HCT116 (cell line): ENCODE measurements at regions not wholly inside any gene's neighbourhood (a gene's known extent, or its start where the extent isn't known, plus 50 kb on each side); places are given as distances from the start of the nearest gene placed in this dataset.

Experiments
- ATAC-seq: fragments of 200-7000 bp; cut with Tn5 transposase; 2 replicates; pipeline ENCODE4 v1.9.1; 2020; ENCODE audit warnings: mild to moderate bottlenecking, moderate library complexity
- BruUV-seq: library from RNA; stranded (reverse); fragments of 400-500 nt; replicated peaks from 2 replicates; lab custom pipeline; 2021; lab: Mats Ljungman, UMichigan
- CTCF ChIA-PET: fragments of 300-600 bp; sonication (Branson Sonifier 250); formaldehyde crosslinking; loops from one replicate; lab custom pipeline; 2021; ENCODE audit warnings: antibody characterized with exemption; lab: Charles Lee
- POLR2A ChIA-PET: fragments of 300-600, 350-600 bp; sonication (Branson Sonifier 250); formaldehyde crosslinking; loops from one replicate; lab custom pipeline; 2021; ENCODE audit warnings: antibody characterized with exemption; lab: Charles Lee
- RAD21 ChIA-PET, 2 experiments: fragments of 300-600 bp; sonication (Branson Sonifier 250); formaldehyde crosslinking; loops; one replicate each; lab custom pipeline; 2023; ENCODE audit warnings: low total read pairs in 2 of 2; ENCODE audit not compliant: uncharacterized antibody in 2 of 2, unreplicated experiment in 2 of 2, low non-redundant PET in 1 of 2; lab: Charles Lee
- DNase-seq: peaks from one replicate; pipeline ENCODE4 v3.0.0-alpha.2; 2010; ENCODE audit warnings: low read depth, low spot score
- H2AFZ ChIP-seq: fragments of 200-600 bp; shearing (Covaris generic), sonication (generic); 2 replicates; pipeline ENCODE4 v1.6.1; 2017; ENCODE audit warnings: low read depth, mixed run types, mixed read lengths, antibody characterized with exemption, low read length; ENCODE audit not compliant: poor library complexity, severe bottlenecking
- H3K27ac ChIP-seq: 2 replicates; pipeline ENCODE4 v1.5.1; 2012; ENCODE audit warnings: low read depth, low read length
- H3K27me3 ChIP-seq: fragments of 200-600 bp; sonication (generic); 2 replicates; pipeline ENCODE4 v1.6.1; 2016; ENCODE audit warnings: mixed run types, low read length, mixed read lengths; ENCODE audit not compliant: insufficient read depth
- H3K36me3 ChIP-seq, 2 experiments: fragments of 200-500 bp in 1 of 2; fragments of 200-600 bp in 1 of 2; sonication (Bioruptor generic) in 1 of 2; sonication (generic) in 1 of 2; 2 replicates each; pipeline versions ENCODE4 v1.5.1 to v1.6.1; 2014 to 2016; ENCODE audit warnings: low read length in 2 of 2, inconsistent platforms in 1 of 2, mixed read lengths in 1 of 2, mixed run types in 1 of 2; ENCODE audit not compliant: insufficient read depth in 2 of 2, control insufficient read depth in 1 of 2
- H3K4me1 ChIP-seq, 2 experiments: fragments of 200-600 bp in 1 of 2; sonication (generic) in 1 of 2; 2 replicates each; pipeline versions ENCODE4 v1.5.1 to v1.6.1; 2012 to 2017; ENCODE audit warnings: low read length in 2 of 2, inconsistent platforms in 1 of 2, mild to moderate bottlenecking in 1 of 2, mixed read lengths in 1 of 2, mixed run types in 1 of 2, moderate library complexity in 1 of 2; ENCODE audit not compliant: insufficient read depth in 2 of 2, control insufficient read depth in 1 of 2
- H3K4me2 ChIP-seq: fragments of 200-600 bp; sonication (generic); 2 replicates; pipeline ENCODE4 v1.6.1; 2017; ENCODE audit warnings: mixed run types, low read length, mixed read lengths
- H3K4me3 ChIP-seq, 2 experiments: fragments of 200-600 bp in 1 of 2; sonication (generic) in 1 of 2; replicated peaks in 1 of 2; 2 replicates each; pipeline ENCODE4 v1.5.1; 2011 to 2016; ENCODE audit warnings: low read length in 2 of 2, control low read depth in 1 of 2, low read depth in 1 of 2, mild to moderate bottlenecking in 1 of 2, mixed read lengths in 1 of 2, mixed run types in 1 of 2
- H3K79me2 ChIP-seq: fragments of 200-600 bp; sonication (generic); 2 replicates; pipeline ENCODE4 v1.6.1; 2017; ENCODE audit warnings: mild to moderate bottlenecking, mixed run types, low read length, moderate library complexity, mixed read lengths; ENCODE audit not compliant: insufficient read depth
- H3K9ac ChIP-seq: fragments of 200-600 bp; sonication (generic); 2 replicates; pipeline ENCODE4 v1.6.1; 2016; ENCODE audit warnings: low read length, mixed read lengths
- H3K9me2 ChIP-seq: fragments of 200-600 bp; sonication (generic), shearing (Covaris generic); 2 replicates; pipeline ENCODE4 v1.6.1; 2017; ENCODE audit warnings: mixed run types, mild to moderate bottlenecking, moderate library complexity; ENCODE audit not compliant: insufficient read depth
- H3K9me3 ChIP-seq, 2 experiments: fragments of 200-500 bp in 1 of 2; fragments of 200-600 bp in 1 of 2; sonication (Bioruptor generic) in 1 of 2; sonication (generic) in 1 of 2; 2 replicates each; pipeline ENCODE4 v1.6.1; 2014 to 2017; ENCODE audit warnings: low read length in 2 of 2, mixed read lengths in 2 of 2, inconsistent platforms in 1 of 2, low read depth in 1 of 2, mild to moderate bottlenecking in 1 of 2, mixed run types in 1 of 2, moderate library complexity in 1 of 2; ENCODE audit not compliant: control insufficient read depth in 1 of 2, insufficient read depth in 1 of 2
- H4K20me1 ChIP-seq: fragments of 200-600 bp; sonication (generic), shearing (Covaris generic); 2 replicates; pipeline ENCODE4 v1.6.1; 2017; ENCODE audit warnings: mixed run types, mild to moderate bottlenecking, moderate library complexity; ENCODE audit not compliant: insufficient read depth
- CBX3 ChIP-seq: IDR thresholded peaks from 2 replicates; pipeline ENCODE4 v1.6.1; 2012; ENCODE audit warnings: low read depth
- CEBPB ChIP-seq: IDR thresholded peaks from 2 replicates; pipeline ENCODE4 v1.6.1; 2012; ENCODE audit warnings: low read depth
- EGR1 ChIP-seq: IDR thresholded peaks from 2 replicates; pipeline ENCODE4 v1.6.1; 2012; ENCODE audit warnings: low read depth
- ELF1 ChIP-seq: IDR thresholded peaks from 2 replicates; pipeline ENCODE4 v1.6.1; 2012; ENCODE audit warnings: low read depth, borderline replicate concordance
- EZH2 ChIP-seq: fragments of 200-600 bp; sonication (generic); IDR thresholded peaks from 2 replicates; pipeline ENCODE4 v1.6.1; 2017; ENCODE audit warnings: antibody characterized with exemption, mixed run types
- EZH2phosphoT487 ChIP-seq: fragments of 200-600 bp; IDR thresholded peaks from 2 replicates; pipeline ENCODE4 v1.6.1; 2018; ENCODE audit warnings: antibody characterized with exemption, borderline replicate concordance
- JUND ChIP-seq: IDR thresholded peaks from 2 replicates; pipeline ENCODE4 v1.6.1; 2012
- POLR2A ChIP-seq: IDR thresholded peaks from 2 replicates; pipeline ENCODE4 v1.7.0; 2011; ENCODE audit warnings: borderline replicate concordance; ENCODE audit not compliant: insufficient read depth, insufficient read length; ENCODE audit errors: extremely low read depth
- POLR2AphosphoS5 ChIP-seq: IDR thresholded peaks from 2 replicates; pipeline ENCODE4 v1.6.1; 2011; ENCODE audit warnings: mild to moderate bottlenecking, low read depth, low read length, moderate library complexity
- RAD21 ChIP-seq: IDR thresholded peaks from 2 replicates; pipeline ENCODE4 v1.6.1; 2012; ENCODE audit warnings: low read depth, mild to moderate bottlenecking
- SP1 ChIP-seq: IDR thresholded peaks from 2 replicates; pipeline ENCODE4 v1.6.1; 2012; ENCODE audit warnings: low read depth
- SRF ChIP-seq: IDR thresholded peaks from 2 replicates; pipeline ENCODE4 v1.6.1; 2012; ENCODE audit warnings: low read depth
- TCF7L2 ChIP-seq: IDR thresholded peaks from 2 replicates; pipeline ENCODE4 v1.7.0; 2011; ENCODE audit warnings: borderline replicate concordance, inconsistent platforms; ENCODE audit not compliant: insufficient read depth, insufficient read length; ENCODE audit errors: extremely low read depth
- ZFX ChIP-seq: fragments of 450-650 bp; IDR thresholded peaks from 2 replicates; pipeline ENCODE4 v1.6.1; 2017
- ZNF274 ChIP-seq: fragments of 200-500 bp; sonication (Bioruptor generic); IDR thresholded peaks from 2 replicates; pipeline ENCODE4 v1.6.1; 2014; ENCODE audit warnings: mild to moderate bottlenecking, low read depth, low read length, inconsistent platforms
- intact Hi-C: fragments of 100-400 bp; cut with micrococcal nuclease; formaldehyde crosslinking; loops from 2 replicates; pipeline ENCODE4 v1.10.0; 2022
- TF ChIP-seq, protein P1 (sequence below): IDR thresholded peaks from 2 replicates; pipeline ENCODE4 v1.6.1; 2012; ENCODE audit warnings: low read depth
- TF ChIP-seq, protein P2 (sequence below): IDR thresholded peaks from 2 replicates; pipeline ENCODE4 v1.6.1; 2012

DNA sequence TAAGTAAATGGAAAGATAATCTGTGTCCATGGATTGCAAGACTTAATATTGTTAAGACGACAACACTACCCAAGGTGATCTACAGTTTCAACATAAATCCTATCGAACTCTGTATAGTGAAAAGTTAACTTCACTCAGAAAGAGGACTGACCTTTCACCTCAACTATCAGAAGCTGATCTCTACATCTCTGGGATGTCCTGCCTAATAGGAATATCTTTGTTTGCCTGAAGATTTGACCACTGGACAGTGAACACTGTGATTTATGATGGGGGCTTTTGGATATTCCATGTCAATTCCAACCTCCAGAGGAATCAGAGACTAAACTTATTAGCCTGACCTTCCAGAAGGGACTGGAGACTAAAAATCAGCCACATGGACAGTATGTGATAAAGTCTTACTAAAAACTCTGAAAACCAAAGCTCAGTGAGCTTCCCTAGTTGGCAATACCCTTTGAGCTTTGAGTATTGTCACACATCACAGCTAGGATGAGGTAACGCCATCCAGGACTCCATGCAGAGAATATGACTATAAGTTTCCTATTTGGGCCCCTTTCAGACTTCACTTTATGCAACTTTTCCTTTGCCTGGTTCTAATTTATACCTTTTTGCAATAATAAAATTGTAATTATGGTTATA is 164.9 kb upstream of the SETMAR start:
- Histone ChIP-seq H2AFZ (no peak overlapping the region), H3K4me2 (no peak overlapping the region), H3K4me3 (no peak overlapping the region), H3K27ac (no peak overlapping the region), H3K9me3 (no peaks in the 10 kb centered on the region), H3K79me2 (no peaks in the 10 kb centered on the region), H3K36me3 (no peaks in the 10 kb centered on the region), H3K9ac (no peak overlapping the region), H3K27me3 (no peaks in the 10 kb centered on the region), H4K20me1 (no peaks in the 10 kb centered on the region), H3K4me1 (no peaks in the 10 kb centered on the region), H3K9me2 (no peaks in the 10 kb centered on the region)
- intact Hi-C loops: no loop called here
- ChIA-PET CTCF (no interaction called here), POLR2A (no interaction called here), RAD21 (no interaction called here)
- no peak for ATAC-seq
- TF ChIP-seq ZFX (no peak), POLR2A (no peak), ELF1 (no peak), RAD21 (no peak), EGR1 (no peak), JUND (no peak)
- BruUV-seq: no TSS peak
- DNase-seq: no peak

GRCh38 chr3:4138786-4139431 is 164.3 kb upstream of the SETMAR start:
- Histone ChIP-seq H3K9ac (no peak overlapping the region), H3K27ac (no peak overlapping the region), H3K9me2 (no peaks in the 10 kb centered on the region), H3K27me3 (no peaks in the 10 kb centered on the region), H3K4me1 (no peaks in the 10 kb centered on the region), H3K36me3 (no peaks in the 10 kb centered on the region), H4K20me1 (no peaks in the 10 kb centered on the region), H3K4me2 (no peak overlapping the region), H3K4me3 (no peak overlapping the region), H3K9me3 (no peaks in the 10 kb centered on the region), H2AFZ (no peak overlapping the region), H3K79me2 (no peaks in the 10 kb centered on the region)
- no TSS peak for BruUV-seq
- RAD21 ChIA-PET: no interaction called here
- CTCF ChIA-PET: no interaction called here
- POLR2A ChIA-PET: no interaction called here
- DNase-seq: no peak
- intact Hi-C loops: no loop called here
- ATAC-seq: no peak
- no peak for TF ChIP-seq EZH2
- TF ChIP-seq SP1: no peak
- no peak for TF ChIP-seq EGR1
- no peak for TF ChIP-seq EZH2phosphoT487
- TF ChIP-seq, protein P1, sequence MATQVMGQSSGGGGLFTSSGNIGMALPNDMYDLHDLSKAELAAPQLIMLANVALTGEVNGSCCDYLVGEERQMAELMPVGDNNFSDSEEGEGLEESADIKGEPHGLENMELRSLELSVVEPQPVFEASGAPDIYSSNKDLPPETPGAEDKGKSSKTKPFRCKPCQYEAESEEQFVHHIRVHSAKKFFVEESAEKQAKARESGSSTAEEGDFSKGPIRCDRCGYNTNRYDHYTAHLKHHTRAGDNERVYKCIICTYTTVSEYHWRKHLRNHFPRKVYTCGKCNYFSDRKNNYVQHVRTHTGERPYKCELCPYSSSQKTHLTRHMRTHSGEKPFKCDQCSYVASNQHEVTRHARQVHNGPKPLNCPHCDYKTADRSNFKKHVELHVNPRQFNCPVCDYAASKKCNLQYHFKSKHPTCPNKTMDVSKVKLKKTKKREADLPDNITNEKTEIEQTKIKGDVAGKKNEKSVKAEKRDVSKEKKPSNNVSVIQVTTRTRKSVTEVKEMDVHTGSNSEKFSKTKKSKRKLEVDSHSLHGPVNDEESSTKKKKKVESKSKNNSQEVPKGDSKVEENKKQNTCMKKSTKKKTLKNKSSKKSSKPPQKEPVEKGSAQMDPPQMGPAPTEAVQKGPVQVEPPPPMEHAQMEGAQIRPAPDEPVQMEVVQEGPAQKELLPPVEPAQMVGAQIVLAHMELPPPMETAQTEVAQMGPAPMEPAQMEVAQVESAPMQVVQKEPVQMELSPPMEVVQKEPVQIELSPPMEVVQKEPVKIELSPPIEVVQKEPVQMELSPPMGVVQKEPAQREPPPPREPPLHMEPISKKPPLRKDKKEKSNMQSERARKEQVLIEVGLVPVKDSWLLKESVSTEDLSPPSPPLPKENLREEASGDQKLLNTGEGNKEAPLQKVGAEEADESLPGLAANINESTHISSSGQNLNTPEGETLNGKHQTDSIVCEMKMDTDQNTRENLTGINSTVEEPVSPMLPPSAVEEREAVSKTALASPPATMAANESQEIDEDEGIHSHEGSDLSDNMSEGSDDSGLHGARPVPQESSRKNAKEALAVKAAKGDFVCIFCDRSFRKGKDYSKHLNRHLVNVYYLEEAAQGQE: no peak
- no peak for TF ChIP-seq ELF1
- no peak for TF ChIP-seq CEBPB
- no peak for TF ChIP-seq ZFX
- no peak for TF ChIP-seq POLR2AphosphoS5
- TF ChIP-seq TCF7L2: no peak
- no peak for TF ChIP-seq SRF
- TF ChIP-seq CBX3: no peak
- TF ChIP-seq ZNF274: no peak
- TF ChIP-seq JUND: no peak
- TF ChIP-seq, protein P2, sequence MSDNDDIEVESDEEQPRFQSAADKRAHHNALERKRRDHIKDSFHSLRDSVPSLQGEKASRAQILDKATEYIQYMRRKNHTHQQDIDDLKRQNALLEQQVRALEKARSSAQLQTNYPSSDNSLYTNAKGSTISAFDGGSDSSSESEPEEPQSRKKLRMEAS: no peak
